Pancreas (tissue), 10 donors: ENCODE measurements at regions not wholly inside any gene's neighbourhood (a gene's known extent, or its start where the extent isn't known, plus 50 kb on each side); places are given as distances from the start of the nearest gene placed in this dataset.

Source experiments
- ATAC-seq, 4 donors: fragments of 200-7000 bp; cut with Tn5 transposase; one replicate each; pipeline versions ENCODE4 v1.8.0 to v1.9.1; 2020; ENCODE audit warnings: mild to moderate bottlenecking in 4 of 4, moderate library complexity in 4 of 4
- DNase-seq, 6 donors: peaks; one replicate each; pipeline ENCODE4 v3.0.0-alpha.2; 2020
- FAIRE-seq: peaks from 2 replicates; lab custom pipeline; 2012; peaks lifted over from hg19 to GRCh38; lab: Jason Lieb, UNC
- H3K27ac ChIP-seq, 4 donors: fragments of 200-600 bp; sonication (generic); 1 replicate in 3 of 4; 2 replicates in 1 of 4; pipeline versions ENCODE4 v1.5.0 to v1.8.0; 2020
- H3K27me3 ChIP-seq, 4 donors: fragments of 200-600 bp; one replicate each; pipeline ENCODE4 v1.8.0; 2021
- H3K36me3 ChIP-seq, 3 donors: fragments of 200-600 bp; sonication (generic) in 1 of 3; one replicate each; pipeline versions ENCODE4 v1.5.0 to v1.8.0; 2020 to 2021
- H3K4me1 ChIP-seq, 3 donors: fragments of 200-600 bp; one replicate each; pipeline ENCODE4 v1.8.0; 2021
- H3K4me3 ChIP-seq, 4 donors: fragments of 200-600 bp; sonication (generic) in 2 of 4; one replicate each; pipeline versions ENCODE4 v1.5.0 to v1.8.0; 2020 to 2021
- H3K9me3 ChIP-seq, 4 donors: fragments of 200-600 bp; one replicate each; pipeline ENCODE4 v1.8.0; 2021
- whole genome bisulfite sequencing, 2 donors: extraction: QIAGEN DNeasy Blood & Tissue Kit; methylation state at CpG; one replicate each; pipeline ENCODE4 v1.1.7; 2013; 5-methylcytosine and 5-hydroxymethylcytosine counted together
- intact Hi-C, 3 donors: fragments of 100-400 bp; cut with DNase I; formaldehyde crosslinking; loops; one replicate each; pipeline versions ENCODE4 v1.11.1 to v1.14.2; 2022
- TF ChIP-seq, protein P1 (sequence below), 4 donors: fragments of 200-600 bp; sonication (generic) in 3 of 4; IDR thresholded peaks; one replicate each; pipeline versions ENCODE4 v1.5.0 to v1.8.0; 2021; ENCODE audit warnings: antibody characterized with exemption in 4 of 4
- donor health status: healthy with polysubstance abuse.
- donor health status: DM: no; HTN: no; CAD: no; lungs with moderate emphysema.
- donor health status: DM: no; HTN: no; CAD: no.
- donor health status: control.
- donor health status: control.
- donor health status: Bipolar disorder and iron deficiency.
- donor health status: DM: yes; HTN: yes; CAD: no.
- donor health status: DM: no; HTN: no; CAD: no.
- donor health status: DM: no; HTN: no; CAD: no.
- donor health status: DM: yes; HTN: yes; CAD: no.

DNA sequence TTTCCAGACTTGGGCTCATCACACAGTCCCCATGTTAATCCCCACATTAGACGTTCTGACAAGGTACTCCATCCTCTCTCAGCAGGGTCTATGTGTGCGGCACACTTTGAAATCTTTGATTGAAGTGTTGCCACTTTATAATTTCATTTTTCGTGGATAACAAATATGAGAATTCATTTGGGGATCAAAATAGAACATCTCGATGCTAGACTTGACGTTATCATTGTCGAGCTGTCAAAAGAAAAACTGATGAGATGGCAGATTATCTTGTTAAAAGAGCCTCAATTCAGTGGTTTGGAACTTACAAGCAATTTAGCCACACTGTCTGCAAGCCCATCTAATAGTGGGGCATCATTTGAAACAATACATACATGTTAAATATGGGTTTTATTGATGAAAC lies 91.2 kb upstream of the SULT1C3 start:
- 57 to 65% methylated on average over 6 of the region's 6 CpGs for WGBS, 2 donors
- FAIRE-seq (no peak), DNase-seq (no peak), ATAC-seq (no peak)
- H3K9me3 ChIP-seq, result no peaks in the 10 kb centered on the region
- TF ChIP-seq, protein P1, sequence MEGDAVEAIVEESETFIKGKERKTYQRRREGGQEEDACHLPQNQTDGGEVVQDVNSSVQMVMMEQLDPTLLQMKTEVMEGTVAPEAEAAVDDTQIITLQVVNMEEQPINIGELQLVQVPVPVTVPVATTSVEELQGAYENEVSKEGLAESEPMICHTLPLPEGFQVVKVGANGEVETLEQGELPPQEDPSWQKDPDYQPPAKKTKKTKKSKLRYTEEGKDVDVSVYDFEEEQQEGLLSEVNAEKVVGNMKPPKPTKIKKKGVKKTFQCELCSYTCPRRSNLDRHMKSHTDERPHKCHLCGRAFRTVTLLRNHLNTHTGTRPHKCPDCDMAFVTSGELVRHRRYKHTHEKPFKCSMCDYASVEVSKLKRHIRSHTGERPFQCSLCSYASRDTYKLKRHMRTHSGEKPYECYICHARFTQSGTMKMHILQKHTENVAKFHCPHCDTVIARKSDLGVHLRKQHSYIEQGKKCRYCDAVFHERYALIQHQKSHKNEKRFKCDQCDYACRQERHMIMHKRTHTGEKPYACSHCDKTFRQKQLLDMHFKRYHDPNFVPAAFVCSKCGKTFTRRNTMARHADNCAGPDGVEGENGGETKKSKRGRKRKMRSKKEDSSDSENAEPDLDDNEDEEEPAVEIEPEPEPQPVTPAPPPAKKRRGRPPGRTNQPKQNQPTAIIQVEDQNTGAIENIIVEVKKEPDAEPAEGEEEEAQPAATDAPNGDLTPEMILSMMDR (IDR thresholded peaks at IDR 0.05), result no peak
- intact Hi-C loops, result no loop called here
- H3K27me3 ChIP-seq, result peaks cover 0 to 4% (median 0%) of the 10 kb centered on the region in 4 donors
- H3K4me3 ChIP-seq, result no peak overlapping the region
- H3K4me1 ChIP-seq, result no peaks in the 10 kb centered on the region
- no peaks in the 10 kb centered on the region for H3K36me3 ChIP-seq
- H3K27ac ChIP-seq, result no peak overlapping the region

DNA sequence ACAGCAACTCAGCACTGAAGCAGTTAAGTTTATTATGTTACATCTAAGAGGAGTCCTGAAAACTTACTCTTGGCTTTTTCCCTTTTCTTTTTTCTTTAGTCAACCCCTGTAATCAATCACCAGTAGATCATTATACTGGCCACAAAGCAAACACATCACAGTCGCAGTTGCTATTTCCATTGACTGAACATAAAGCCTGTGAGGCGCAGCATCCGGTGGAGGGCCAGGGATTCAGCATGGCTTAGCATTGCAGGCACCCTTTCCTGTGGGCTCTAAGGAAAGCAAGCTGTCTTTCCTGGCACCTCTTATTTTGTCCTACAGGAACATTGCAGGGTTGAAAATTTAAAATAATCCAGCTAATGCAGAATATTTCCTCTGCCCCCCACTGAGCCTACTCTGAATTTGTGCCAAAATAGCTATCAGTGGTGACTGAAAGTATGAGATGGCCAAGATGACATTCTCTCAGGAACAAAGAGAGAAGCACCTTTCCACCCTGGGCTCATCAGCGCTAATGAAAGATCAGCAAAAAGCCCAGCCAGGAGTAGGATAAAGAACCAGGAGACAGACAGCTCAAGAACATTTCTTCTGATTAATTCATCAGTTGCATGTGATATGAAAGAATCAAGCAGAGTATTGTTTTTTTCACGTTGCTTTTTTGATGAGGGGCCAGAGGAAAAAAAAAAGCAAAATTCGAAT lies 85.3 kb upstream of the SULT1C3 start:
- FAIRE-seq (no peak), ATAC-seq (no peak), DNase-seq (no peak)
- peaks cover 0 to 4% (median 0%) of the 10 kb centered on the region in 4 donors for H3K27me3 ChIP-seq
- H3K4me1 ChIP-seq, result no peaks in the 10 kb centered on the region
- no peaks in the 10 kb centered on the region for H3K36me3 ChIP-seq
- no peaks in the 10 kb centered on the region for H3K9me3 ChIP-seq
- H3K27ac ChIP-seq, result no peak overlapping the region
- intact Hi-C loops, result no loop called here
- 18 to 21% methylated on average over 6 of the region's 6 CpGs for WGBS, 2 donors
- no peak overlapping the region for H3K4me3 ChIP-seq
- TF ChIP-seq, protein P1 (IDR thresholded peaks at IDR 0.05), result no peak

DNA sequence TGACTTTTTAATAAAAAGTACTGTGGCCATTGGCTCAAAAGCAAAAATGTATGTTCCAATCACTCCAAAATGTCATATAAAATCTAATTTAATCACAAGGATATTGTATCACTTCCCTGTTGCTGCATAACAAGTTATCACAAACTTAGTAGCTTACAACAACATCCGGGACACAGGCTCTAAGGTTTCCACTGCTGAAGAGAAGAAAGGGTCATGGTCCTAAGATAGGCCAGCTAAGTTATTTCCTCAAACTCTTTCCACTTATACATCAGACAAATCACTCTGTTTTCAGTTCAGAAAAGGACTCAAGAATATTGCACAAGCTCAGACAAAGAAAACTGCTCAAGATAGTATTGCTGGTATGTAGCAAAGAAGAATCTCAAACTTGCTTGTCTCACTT lies 78.5 kb upstream of the SULT1C3 start:
- TF ChIP-seq, protein P1 (IDR thresholded peaks at IDR 0.05), result no peak
- Histone ChIP-seq H3K36me3 (no peaks in the 10 kb centered on the region), H3K27ac (no peak overlapping the region), H3K27me3 (no peaks in the 10 kb centered on the region), H3K4me1 (no peaks in the 10 kb centered on the region), H3K9me3 (no peaks in the 10 kb centered on the region), H3K4me3 (no peak overlapping the region)
- intact Hi-C loops, result no loop called here
- WGBS, 2 donors, result 65 to 85% methylated on average over 1 of the region's 1 CpG
- ATAC-seq, result no peak
- no peak for FAIRE-seq
- DNase-seq, result no peak

DNA sequence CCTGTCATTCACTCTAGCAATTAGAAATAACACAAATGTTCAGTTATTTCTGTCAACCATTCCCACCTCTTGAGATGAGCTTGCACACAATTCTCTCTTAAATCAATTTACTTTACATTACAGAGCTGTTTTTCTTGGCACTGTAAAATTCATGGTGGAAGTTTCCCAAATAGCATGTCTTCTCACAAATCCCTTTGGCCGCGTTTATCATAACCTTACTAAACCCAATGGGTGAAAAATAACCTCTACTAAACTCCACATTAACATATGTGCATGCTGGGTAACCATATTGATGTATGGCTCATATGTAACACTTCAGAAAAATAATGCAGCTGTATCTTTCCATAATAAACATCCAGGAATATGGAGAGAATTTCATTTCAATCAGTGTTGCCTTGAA lies 75.5 kb upstream of the SULT1C3 start:
- no peaks in the 10 kb centered on the region for H3K9me3 ChIP-seq
- TF ChIP-seq, protein P1 (IDR thresholded peaks at IDR 0.05), result no peak
- no peak for DNase-seq
- no peak overlapping the region for H3K4me3 ChIP-seq
- no peaks in the 10 kb centered on the region for H3K4me1 ChIP-seq
- no peaks in the 10 kb centered on the region for H3K27me3 ChIP-seq
- H3K36me3 ChIP-seq, result no peaks in the 10 kb centered on the region
- no peak for ATAC-seq
- intact Hi-C loops, result no loop called here
- H3K27ac ChIP-seq, result no peak overlapping the region
- FAIRE-seq, result no peak
- 67 to 84% methylated on average over 2 of the region's 2 CpGs for WGBS, 2 donors

DNA sequence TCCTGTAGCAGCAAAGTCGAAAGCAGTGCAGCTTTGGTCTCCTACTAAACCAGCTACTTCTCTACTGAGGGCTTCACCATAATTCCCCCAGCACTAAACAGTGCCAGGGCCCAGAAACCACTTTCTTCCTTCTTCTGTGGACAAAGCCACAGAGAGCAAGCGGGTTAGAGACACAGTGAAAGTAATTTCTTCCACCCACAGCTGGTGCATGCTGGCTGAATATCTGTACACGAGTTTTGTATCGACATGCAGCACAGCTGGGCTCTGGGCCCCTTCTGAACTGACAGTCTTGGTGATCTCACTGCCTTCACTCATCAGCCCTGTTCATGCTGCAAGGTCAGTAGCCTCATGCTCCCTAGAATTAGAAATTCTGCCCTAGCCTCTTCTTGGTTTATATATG lies 74.0 kb upstream of the SULT1C3 start:
- Histone ChIP-seq H3K4me1 (no peaks in the 10 kb centered on the region), H3K27ac (no peak overlapping the region), H3K9me3 (no peaks in the 10 kb centered on the region), H3K36me3 (no peaks in the 10 kb centered on the region), H3K27me3 (no peaks in the 10 kb centered on the region), H3K4me3 (no peak overlapping the region)
- TF ChIP-seq, protein P1 (IDR thresholded peaks at IDR 0.05), result no peak
- intact Hi-C loops, result no loop called here
- no peak for DNase-seq
- no peak for ATAC-seq
- FAIRE-seq, result no peak
- WGBS, 2 donors, result 53 to 67% methylated on average over 4 of the region's 4 CpGs
